Endothelial cell (in vitro differentiated cells): ENCODE measurements at regions not wholly inside any gene's neighbourhood (a gene's known extent, or its start where the extent isn't known, plus 50 kb on each side); places are given as distances from the start of the nearest gene placed in this dataset.
"Not testable (repeated sequence)": the region's sequence is repeated elsewhere in the genome, so short reads cannot be mapped to it uniquely, and the experiment has no call there.

ENCODE experiments used
- DNase-seq: peaks from one replicate; pipeline ENCODE4 v3.0.0; 2021; ENCODE audit warnings: low spot score
- H3K27ac Mint-ChIP-seq: one replicate; pipeline ENCODE4 v1.8.0; 2021; ENCODE audit warnings: mixed read lengths, inconsistent platforms; ENCODE audit not compliant: unreplicated experiment
- H3K27me3 Mint-ChIP-seq: one replicate; pipeline ENCODE4 v1.8.0; 2021; ENCODE audit warnings: mild to moderate bottlenecking, moderate library complexity, mixed read lengths, inconsistent platforms; ENCODE audit not compliant: unreplicated experiment
- H3K36me3 Mint-ChIP-seq: one replicate; pipeline ENCODE4 v1.8.0; 2021; ENCODE audit warnings: mild to moderate bottlenecking, low read depth, mixed read lengths, inconsistent platforms; ENCODE audit not compliant: unreplicated experiment
- H3K4me1 Mint-ChIP-seq: one replicate; pipeline ENCODE4 v1.8.0; 2021; ENCODE audit warnings: mild to moderate bottlenecking, mixed read lengths, inconsistent platforms; ENCODE audit not compliant: unreplicated experiment
- H3K4me3 Mint-ChIP-seq: one replicate; pipeline ENCODE4 v1.8.0; 2021; ENCODE audit warnings: mild to moderate bottlenecking, mixed read lengths, inconsistent platforms; ENCODE audit not compliant: unreplicated experiment
- H3K9me3 Mint-ChIP-seq: one replicate; pipeline ENCODE4 v1.8.0; 2021; ENCODE audit warnings: mixed read lengths, inconsistent platforms; ENCODE audit not compliant: unreplicated experiment
- CTCF ChIP-seq: fragments of 200-600 bp; sonication (generic); IDR thresholded peaks from one replicate; pipeline ENCODE4 v1.5.0; 2021; ENCODE audit warnings: antibody characterized with exemption; ENCODE audit not compliant: unreplicated experiment

- Mint-ChIP-seq H3K27me3 (no peaks in the 10 kb centered on the region), H3K9me3 (no peaks in the 10 kb centered on the region), H3K4me3 (no peak overlapping the region), H3K27ac (no peak overlapping the region), H3K36me3 (no peaks in the 10 kb centered on the region), H3K4me1 (no peaks in the 10 kb centered on the region)
- no peak for TF ChIP-seq CTCF
- DNase-seq, result no peak
Measured at GRCh38 chr1:233750139-233750538, 136.2 kb downstream of the KCNK1 start.

- Mint-ChIP-seq H3K27ac (no peak overlapping the region), H3K27me3 (no peaks in the 10 kb centered on the region), H3K4me1 (no peaks in the 10 kb centered on the region), H3K9me3 (no peaks in the 10 kb centered on the region), H3K36me3 (no peaks in the 10 kb centered on the region), H3K4me3 (no peak overlapping the region)
- no peak for DNase-seq
- TF ChIP-seq CTCF, result no peak
Measured at GRCh38 chr1:233759665-233760064, 144.8 kb upstream of the SLC35F3 start.

GRCh38 chr1:233764304-233764703, 140.2 kb upstream of the SLC35F3 start:
- not testable (repeated sequence) for H3K27ac Mint-ChIP-seq, DNase-seq, H3K4me3 Mint-ChIP-seq, H3K9me3 Mint-ChIP-seq, H3K27me3 Mint-ChIP-seq, H3K4me1 Mint-ChIP-seq, H3K36me3 Mint-ChIP-seq

- no peak overlapping the region for H3K4me3 Mint-ChIP-seq
- H3K4me1 Mint-ChIP-seq, result no peaks in the 10 kb centered on the region
- TF ChIP-seq CTCF, result no peak
- H3K27me3 Mint-ChIP-seq, result no peaks in the 10 kb centered on the region
- no peak overlapping the region for H3K27ac Mint-ChIP-seq
- DNase-seq, result no peak
- no peaks in the 10 kb centered on the region for H3K9me3 Mint-ChIP-seq
- no peaks in the 10 kb centered on the region for H3K36me3 Mint-ChIP-seq
Measured at GRCh38 chr1:233777566-233777965, 126.9 kb upstream of the SLC35F3 start.

- Mint-ChIP-seq H3K4me3 (no peak overlapping the region), H3K4me1 (no peaks in the 10 kb centered on the region), H3K9me3 (no peaks in the 10 kb centered on the region), H3K27me3 (no peaks in the 10 kb centered on the region), H3K27ac (no peak overlapping the region), H3K36me3 (no peaks in the 10 kb centered on the region)
- no peak for DNase-seq
- no peak for TF ChIP-seq CTCF
Measured at GRCh38 chr1:233780049-233780448, 124.4 kb upstream of the SLC35F3 start.
